IPS-11a (cell line): ENCODE measurements at regions not wholly inside any gene's neighbourhood (a gene's known extent, or its start where the extent isn't known, plus 50 kb on each side); places are given as distances from the start of the nearest gene placed in this dataset.
"Not testable (repeated sequence)": the region's sequence is repeated elsewhere in the genome, so short reads cannot be mapped to it uniquely, and the experiment has no call there.

Source experiments
- H3K4me3 ChIP-seq: one replicate; pipeline ENCODE4 v1.5.1; 2013; ENCODE audit warnings: low read depth, low read length, control low read depth

DNA sequence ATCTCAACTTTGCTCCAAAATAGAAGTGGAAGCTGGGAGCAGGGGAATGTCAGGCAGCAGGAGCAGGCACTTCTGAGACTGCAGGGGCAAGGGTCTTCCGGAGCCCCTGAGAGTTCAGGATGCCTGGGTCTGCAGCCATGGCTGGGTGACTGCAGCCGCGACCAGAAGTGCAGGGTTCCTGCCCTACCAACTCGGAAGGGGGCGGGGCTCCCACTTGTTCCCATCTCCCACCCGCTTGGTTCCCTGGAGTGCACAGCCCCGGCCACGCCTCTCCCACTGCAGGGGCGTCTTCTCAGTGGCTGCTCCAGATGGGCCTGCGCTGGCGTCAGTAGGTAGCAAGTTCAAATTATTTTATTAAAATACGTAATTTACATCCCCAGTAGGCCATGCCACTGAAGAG is 1631.7 kb downstream of the OLFM4 start:
- no peak overlapping the region for H3K4me3 ChIP-seq

DNA sequence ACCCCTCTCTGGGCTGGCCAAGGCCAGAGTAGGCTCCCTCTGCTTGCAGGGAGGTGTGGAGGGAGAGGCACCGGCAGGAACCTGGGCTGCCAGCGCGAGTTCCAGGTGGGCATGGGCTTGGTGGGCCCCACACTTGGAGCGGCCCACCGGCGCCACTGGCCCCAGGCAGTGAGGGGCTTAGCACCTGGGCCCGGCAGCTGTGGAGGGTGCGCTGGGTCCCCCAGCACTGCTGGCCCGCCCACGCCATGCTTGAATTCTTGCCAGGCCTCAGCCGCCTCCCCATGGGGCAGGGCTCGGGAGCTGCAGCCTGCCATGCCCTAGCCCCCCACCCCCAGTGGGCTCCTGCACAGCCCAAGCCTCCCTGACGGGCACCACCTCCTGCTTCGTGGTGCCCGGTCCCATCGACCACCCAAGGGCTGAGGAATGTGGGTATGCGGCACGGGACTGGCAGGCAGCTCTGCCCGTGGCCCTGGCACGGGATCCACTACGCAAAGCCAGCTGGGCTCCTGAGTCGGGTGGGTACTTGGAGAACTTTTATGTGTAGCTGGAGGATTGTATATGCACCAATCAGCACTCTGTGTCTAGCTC is 1648.0 kb downstream of the OLFM4 start:
- H3K4me3 ChIP-seq, result no peak overlapping the region

DNA sequence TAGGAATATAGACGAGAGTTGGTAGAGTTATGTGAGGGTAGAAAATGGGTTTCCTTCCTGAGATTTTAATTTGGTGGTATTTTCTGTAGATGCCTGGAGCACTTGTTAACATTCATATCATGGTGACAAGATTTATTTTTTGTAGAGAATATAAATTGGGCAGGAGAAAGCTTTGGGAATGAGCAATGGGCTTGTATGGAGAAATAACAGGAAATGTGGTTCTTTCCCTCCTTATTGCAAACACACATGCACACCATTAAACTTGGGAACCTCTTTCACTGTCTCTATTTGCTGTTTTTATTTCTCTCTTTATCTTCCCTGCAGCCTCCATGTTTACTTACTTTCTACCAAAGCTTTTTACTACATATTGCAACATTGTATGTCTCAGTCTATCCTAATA is 1653.6 kb downstream of the OLFM4 start:
- H3K4me3 ChIP-seq, result no peak overlapping the region

DNA sequence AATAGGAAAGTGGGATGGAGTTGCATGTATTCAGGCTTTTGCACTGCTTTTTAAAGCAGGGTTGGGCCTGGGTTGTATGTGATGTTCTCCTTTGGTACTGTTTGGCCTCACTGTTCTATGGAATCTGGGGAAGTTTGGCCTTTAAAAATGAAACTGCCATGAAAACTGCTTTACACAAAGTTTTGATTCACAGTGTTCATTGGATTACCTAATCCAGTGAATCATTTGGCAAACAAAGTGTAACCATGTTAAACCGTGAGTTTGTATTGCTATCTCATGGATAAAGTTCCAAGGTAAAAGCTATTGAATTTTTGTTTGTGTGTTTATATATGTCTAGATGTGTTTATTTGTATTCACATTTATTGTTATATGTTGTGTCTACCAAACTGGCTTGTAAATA is 1658.6 kb downstream of the OLFM4 start:
- H3K4me3 ChIP-seq, result no peak overlapping the region

DNA sequence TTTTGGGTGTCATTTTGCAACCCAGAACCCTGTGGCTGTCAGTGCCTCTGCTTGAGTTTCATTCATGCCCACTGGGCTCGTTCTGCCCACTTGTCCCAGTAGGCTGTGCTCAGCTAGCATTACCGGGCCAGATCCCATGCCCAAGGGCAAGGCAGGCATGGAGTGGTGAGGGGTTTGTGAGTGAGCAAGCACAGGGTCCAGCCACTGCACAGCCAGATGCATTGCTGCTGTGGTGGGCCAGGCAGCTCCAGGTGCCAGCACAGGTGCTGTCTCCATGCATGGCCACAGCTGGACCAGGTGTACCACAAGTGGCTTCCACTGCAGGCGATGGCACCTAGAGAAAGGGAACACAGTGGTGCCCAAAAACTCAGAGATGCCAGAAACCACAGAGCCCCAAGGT is 1671.2 kb downstream of the OLFM4 start:
- no peak overlapping the region for H3K4me3 ChIP-seq

DNA sequence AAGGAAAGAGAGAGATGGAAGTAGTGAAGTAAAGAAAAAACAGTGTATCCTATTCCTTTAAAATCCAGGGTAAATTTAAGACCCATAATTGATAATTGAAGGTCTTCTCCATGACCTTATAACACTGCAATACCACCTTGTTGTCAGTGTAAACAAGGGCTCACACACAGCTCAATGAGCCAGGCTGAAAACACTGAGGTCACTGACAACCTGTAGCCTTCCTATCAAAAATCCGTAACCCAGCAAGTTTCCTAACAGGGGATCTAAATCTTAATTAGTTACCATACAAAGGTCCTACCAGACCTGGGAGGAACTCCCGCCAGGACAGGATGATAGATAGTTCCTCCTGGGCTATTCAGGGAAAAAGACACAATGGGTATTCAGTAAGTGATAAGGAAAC is 1677.1 kb downstream of the OLFM4 start:
- no peak overlapping the region for H3K4me3 ChIP-seq

DNA sequence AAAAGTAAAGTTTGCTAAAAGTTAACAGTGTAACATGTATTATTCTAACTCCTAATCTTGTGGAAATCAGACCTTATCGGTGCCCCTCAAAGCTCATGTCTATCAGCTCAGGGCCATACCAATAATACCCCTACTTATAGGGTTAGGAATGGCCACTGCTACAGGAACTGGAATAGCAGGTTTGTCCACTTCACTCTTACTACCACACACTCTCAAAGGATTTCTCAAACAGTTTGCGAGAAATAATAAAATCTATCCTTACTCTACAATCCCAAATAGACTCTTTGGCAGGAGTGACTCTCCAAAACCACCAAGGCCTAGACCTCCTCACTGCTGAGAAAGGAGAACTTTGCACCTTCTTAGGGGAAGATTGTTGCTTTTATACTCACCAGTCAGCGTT is 1677.7 kb downstream of the OLFM4 start:
- no peak overlapping the region for H3K4me3 ChIP-seq

DNA sequence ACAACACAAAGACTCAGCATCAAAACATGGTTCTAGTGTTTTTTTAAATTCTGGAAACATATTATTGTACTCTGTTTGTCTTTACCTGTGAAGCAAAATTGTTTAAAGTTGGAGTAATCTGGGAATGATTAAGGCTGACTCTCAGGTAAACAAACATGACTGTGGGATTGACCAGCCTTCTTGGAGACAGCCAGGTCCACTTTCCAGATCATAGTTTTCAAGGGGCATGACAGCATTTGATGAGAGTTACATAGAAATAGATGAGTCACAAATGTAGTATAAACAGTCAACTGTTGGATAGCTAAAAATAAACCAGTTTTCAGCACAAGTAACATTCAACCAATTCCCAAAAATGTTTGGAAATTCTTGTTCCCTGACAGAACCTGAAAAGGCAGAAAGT is 1680.9 kb downstream of the OLFM4 start:
- H3K4me3 ChIP-seq, result no peak overlapping the region

DNA sequence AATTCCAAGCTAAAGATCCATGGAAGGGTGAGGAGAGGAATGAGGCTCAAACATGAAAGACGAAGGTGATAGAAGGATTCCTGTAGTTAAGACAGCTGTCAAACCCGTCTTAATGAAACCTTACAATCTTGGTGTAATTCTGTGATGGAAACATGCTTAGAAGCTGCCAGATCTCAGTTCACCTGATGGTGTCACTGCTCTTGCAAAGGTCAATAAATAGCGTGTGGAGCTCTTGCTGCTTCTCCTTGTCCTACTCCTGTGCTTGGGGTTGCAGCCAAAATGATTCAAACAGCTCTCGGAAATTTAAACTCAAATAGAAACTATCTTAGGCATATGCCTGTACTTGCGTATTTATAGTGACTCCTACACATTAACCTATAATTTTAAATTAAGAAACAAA is 1705.0 kb downstream of the OLFM4 start:
- no peak overlapping the region for H3K4me3 ChIP-seq

DNA sequence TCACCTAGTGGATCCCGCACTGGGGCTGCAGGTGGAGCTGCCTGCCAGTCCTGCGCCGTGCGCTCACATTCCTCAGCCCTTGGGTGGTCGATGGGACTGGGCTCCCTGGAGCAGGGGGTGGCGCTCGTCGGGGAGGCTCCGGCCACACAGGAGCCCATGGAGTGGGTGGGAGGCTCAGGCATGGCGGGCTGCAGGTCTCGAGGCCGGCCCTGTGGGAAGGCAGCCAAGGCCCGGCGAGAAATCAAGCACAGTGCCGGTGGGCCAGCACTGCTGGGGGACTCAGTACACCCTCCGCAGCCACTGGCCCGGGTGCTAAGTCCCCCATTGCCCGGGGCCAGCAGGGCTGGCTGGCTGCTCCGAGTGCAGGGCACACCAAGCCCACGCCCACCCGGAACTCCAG is 1708.6 kb downstream of the OLFM4 start:
- H3K4me3 ChIP-seq, result not testable (repeated sequence)

DNA sequence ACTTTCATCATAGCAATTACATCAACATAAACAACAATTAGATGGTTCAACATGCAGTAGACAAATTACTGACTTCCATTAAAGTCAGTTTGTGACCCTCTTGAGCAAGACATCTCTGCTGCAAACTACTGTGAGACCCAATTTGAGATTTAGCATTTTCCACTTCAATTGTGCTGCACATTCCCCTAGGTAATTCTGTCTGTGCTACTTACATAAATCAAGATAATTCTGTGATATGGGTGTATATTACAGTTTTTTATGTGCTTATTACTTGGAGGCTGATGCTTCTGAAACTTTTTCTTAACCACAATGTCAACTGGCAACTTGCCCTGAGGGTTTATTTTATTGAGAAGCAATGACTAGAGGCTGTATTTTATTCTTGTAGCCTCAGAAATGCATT is 1714.4 kb downstream of the OLFM4 start:
- no peak overlapping the region for H3K4me3 ChIP-seq

DNA sequence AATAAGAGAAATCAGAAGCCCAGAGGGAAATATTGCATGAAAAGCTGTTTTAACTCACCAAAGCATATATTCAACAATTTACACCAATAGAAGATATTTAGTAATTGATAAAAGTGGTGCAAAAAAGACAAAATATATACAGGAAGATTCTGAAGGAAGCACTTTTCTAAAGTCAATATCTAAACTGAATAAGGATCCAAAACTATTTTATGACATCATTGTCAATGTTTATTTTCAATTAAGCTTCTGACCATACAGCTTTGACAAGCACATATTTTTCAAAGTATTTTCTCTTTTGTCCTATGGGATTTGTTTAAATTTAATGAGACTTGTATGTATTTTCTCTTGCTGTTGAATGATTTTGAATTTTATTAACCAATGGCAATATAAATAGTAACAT is 1716.1 kb downstream of the OLFM4 start:
- no peak overlapping the region for H3K4me3 ChIP-seq

DNA sequence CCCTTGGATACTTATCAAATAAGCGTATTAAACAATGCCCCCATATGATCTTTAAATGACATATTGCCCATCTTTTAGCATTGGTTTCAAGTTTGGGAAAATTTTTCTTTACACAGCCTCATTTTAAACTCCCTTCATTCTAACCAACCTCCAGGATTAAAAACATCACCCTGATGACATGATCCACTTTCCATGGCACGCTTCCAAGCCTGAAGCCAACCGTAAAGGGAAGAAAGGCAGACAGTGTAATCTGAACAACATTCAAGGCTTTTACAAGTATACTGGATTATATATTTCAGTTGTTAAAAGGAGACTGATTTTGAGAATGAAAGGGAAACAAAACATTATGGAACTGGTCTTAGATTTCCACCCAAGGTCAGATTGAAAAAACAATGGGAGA is 1721.9 kb downstream of the OLFM4 start:
- H3K4me3 ChIP-seq, result no peak overlapping the region

DNA sequence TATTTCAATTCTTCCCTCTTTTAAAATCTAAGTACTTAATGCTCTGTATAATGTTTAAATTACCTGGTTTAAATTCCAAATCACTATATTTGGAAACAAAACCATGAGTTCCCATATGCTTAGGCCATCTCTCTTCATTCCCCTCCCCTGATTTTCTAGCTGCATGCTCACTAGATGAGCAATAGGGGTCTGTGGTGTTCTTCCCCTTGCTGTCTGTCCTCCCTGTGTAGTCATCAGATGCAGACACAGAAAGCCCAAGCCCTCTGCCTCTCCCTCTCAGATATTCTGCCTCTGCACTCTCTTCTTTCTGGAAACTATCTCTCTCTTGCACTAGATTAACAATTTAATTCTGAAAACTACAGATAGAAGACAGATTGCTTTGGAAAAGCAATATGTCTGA is 1730.2 kb downstream of the OLFM4 start:
- no peak overlapping the region for H3K4me3 ChIP-seq

DNA sequence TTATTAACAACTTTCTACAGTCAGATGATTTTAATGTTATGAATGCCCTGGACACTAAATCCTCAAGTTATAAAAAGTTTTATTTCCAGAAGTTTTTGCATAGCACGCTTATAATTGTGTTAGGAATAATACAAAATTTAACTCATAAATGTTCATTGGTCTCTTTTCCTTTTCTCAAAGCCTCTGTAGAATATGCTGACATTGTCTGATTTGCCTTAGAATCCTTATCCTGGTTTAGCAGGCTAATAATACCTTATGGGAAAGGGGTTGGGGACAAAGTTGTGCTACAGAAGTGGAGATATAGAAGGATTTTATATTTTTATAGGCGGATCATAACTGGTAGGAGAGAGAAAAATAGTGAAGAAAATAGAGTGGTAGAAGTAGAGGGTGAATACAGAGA is 1739.6 kb downstream of the OLFM4 start:
- no peak overlapping the region for H3K4me3 ChIP-seq

DNA sequence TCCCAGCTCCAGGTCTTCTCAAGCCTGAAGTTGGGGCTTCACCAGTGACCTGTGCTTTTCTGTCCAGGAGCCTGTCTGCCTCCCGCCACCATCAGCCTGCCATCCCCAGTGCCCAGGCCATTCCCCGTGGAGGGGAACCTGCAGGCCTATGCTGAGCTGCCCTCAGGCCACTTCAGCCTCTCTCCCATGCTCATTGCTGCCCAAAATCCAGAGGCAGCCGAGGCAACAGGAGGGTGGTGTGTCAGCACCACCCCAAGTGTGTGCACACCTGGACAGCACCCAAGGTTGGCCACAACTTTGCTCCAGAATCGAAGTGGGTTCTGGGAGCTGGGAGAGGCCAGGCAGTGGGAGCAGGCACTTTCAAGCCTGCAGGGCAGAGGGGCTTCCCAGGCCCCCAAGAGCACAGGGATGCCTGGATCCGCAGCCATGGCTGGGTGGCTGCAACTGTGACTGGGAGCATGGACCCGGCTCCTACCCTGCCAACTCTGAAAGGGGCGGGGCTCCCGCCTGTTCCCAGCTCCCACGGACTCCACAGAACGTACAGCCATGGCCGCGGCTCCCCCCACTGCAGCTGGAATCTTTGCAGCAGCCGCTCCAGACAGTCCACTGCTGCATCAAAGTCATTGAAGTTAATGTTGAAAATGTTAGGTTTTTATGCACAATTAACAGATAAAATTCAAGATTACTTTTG is 1747.0 kb downstream of the OLFM4 start:
- H3K4me3 ChIP-seq, result no peak overlapping the region

DNA sequence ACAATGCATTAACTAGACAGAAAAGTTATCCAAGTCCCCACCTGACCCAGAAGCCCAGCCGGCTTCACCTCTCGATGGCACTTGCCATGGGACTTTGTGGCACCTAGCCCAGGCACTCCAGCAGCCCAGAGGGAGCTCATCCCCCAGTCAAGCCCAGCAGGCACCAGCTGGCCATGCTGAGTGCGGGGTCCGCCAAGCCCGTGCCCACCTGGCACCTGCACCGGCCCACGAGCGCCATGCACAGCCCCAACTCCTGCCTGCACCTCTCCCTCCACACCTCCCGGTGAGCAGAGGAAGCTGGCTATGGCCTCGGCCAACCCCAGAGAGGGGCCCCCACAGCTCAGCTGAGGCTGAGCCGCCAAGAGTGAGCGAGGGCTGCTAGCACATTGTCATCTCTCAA is 1759.1 kb downstream of the OLFM4 start:
- no peak overlapping the region for H3K4me3 ChIP-seq

DNA sequence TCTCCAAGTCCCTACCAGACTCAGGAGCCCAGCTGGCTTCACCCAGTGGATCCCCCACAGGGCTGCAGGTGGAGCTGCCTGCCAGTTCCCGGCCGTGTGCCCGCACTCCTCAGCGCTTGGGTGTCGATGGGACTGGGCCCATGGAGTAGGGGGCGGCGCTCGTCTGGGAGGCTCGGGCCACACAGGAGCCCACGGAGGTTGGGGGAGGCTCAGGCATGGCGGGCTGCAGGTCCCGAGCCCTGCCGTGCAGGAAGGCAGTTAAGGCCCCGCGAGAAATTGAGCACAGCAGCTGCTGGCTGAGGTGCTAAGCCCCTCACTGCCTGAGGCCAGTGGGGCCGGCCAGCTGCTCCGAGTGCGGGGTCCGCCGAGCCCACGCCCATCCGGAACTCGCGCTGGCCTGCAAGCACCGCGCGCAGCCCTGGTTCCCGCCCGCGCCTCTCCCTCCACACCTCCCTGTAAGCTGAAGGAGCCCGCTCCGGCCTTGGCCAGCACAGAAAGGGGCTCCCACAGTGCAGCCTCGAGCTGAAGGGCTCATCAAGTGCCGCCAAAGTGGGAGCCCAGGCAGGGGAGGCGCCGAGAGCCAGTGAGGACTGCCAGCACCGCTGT is 1771.1 kb downstream of the OLFM4 start:
- no peak overlapping the region for H3K4me3 ChIP-seq

DNA sequence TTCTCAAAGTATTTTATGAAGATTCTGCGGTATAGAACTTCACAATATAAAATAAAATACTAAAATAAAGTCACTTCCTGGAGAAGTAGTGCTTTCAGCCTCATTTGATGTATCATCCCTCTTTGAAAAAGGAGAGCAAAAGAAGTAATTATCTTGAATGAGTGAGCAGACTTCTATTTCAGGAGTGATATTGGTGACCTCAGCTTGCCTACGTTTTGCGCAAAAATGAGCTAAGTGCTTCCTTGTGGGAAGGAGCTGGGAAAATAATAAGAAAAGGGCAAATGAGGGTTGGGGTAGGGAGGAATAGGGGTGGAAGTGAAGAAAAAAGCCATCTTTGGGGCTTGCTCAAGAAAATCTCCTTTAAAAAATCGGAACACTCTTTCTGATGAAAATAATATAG is 1773.6 kb downstream of the OLFM4 start:
- H3K4me3 ChIP-seq, result no peak overlapping the region

DNA sequence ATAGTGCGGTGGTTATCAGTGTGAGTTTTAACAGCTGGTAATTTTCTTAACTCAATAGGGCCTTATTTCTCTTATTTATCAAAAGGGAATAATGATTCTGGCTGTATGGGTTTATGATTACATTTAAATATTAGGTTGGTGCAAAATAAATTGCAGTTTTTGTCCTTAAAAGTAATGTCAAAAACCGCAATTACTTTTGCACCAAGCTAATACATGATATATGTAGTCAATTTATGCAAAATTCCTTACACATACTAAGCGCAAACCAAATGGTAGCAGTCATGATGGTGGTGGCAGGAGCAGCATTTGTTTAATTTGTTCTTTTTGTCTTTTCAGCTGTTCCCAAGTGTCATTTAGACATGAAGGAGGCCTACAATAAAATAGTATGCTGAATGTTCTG is 1777.1 kb downstream of the OLFM4 start:
- H3K4me3 ChIP-seq, result no peak overlapping the region

DNA sequence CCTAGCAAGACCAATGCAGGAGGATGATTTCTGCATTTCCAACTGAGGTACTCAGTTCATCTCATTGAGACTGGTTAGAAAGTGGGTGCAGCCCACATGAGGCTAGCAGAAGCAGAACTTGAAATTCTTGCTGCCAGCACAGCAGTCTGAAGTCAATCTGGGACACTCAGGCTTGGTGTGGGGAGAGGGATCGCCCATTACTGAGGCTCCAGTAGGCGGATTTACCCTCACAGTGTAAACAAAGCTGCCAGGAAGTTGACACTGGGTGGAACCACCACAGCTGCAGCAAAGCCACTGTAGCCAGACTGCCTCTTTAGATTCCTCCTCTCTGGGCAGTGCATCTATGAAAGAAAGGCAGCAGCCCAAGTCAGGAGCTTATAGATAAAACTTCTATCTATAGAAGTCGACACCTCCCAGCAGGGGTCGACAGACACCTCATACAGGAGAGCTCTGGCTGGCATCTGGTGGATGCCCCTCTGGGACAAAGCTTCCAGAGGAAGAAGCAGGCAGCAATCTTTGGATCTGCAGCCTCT is 1793.4 kb downstream of the OLFM4 start:
- not testable (repeated sequence) for H3K4me3 ChIP-seq

DNA sequence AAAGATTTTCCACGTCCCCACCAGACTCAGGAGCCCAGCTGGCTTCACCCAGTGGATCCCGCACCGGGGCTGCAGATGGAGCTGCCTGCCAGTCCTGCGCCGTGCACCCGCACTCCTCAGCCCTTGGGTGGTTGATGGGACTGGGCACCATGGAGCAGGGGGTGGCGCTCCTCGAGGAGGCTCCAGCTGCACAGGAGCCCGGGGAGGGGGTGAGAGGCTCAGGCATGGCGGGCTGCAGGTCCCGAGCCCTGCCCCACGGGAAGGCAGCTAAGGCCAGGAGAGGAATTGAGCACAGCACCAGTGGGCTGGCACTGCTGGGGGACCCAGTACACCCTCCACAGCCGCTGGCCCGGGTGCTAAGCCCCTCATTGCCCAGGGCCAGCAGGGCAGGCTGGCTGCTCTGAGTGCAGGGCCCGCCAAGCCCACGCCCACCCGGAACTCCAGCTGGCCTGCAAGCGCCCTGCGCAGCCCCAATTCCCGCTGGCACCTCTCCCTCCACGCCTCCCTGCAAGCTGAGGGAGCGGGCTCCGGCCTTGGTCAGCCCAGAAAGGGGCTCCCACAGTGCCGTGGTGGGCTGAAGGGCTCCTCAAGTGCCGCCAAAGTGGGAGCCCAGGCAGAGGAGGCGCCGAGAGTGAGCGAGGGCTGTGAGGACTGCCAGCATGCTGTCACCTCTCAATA is 1800.9 kb downstream of the OLFM4 start:
- H3K4me3 ChIP-seq, result not testable (repeated sequence)
